Activated CD8-positive, alpha-beta memory T cell treated with anti-CD3 and anti-CD28 coated beads, Interleukin-2, amount 50 U/mL, for 48 hours (primary cell): ENCODE measurements at regions not wholly inside any gene's neighbourhood (a gene's known extent, or its start where the extent isn't known, plus 50 kb on each side); places are given as distances from the start of the nearest gene placed in this dataset.
"Not testable (repeated sequence)": the region's sequence is repeated elsewhere in the genome, so short reads cannot be mapped to it uniquely, and the experiment has no call there.

Experiments
- DNase-seq: peaks from one replicate; pipeline ENCODE4 v3.0.0-alpha.2; 2020

GRCh38 chr4:189126040-189126439 lies 814.6 kb upstream of the FRG1 start:
- DNase-seq, result no peak

GRCh38 chr4:189128341-189128740 lies 812.3 kb upstream of the FRG1 start:
- DNase-seq, result no peak

GRCh38 chr4:189129044-189129694 lies 811.5 kb upstream of the FRG1 start:
- DNase-seq, result no peak

GRCh38 chr4:189131118-189131517 lies 809.6 kb upstream of the FRG1 start:
- DNase-seq, result no peak

- DNase-seq, result no peak
These were observed 804.2 kb upstream of the FRG1 start for GRCh38 chr4:189136462-189136861.

- no peak for DNase-seq
These were observed 797.3 kb upstream of the FRG1 start for GRCh38 chr4:189143263-189143952.

GRCh38 chr4:189147005-189147929 lies 793.4 kb upstream of the FRG1 start:
- no peak for DNase-seq

- DNase-seq, result not testable (repeated sequence)
These were observed 785.6 kb upstream of the FRG1 start for GRCh38 chr4:189155083-189155482.

- DNase-seq, result no peak
These were observed 778.4 kb upstream of the FRG1 start for GRCh38 chr4:189162073-189162789.

GRCh38 chr4:189162888-189163287 lies 777.8 kb upstream of the FRG1 start:
- DNase-seq, result no peak

GRCh38 chr4:189176002-189176401 lies 764.7 kb upstream of the FRG1 start:
- no peak for DNase-seq

- DNase-seq, result no peak
These were observed 763.5 kb upstream of the FRG1 start for GRCh38 chr4:189177130-189177529.

- DNase-seq, result no peak
These were observed 762.4 kb upstream of the FRG1 start for GRCh38 chr4:189178125-189178746.

- no peak for DNase-seq
These were observed 754.8 kb upstream of the FRG1 start for GRCh38 chr4:189185810-189186432.

- DNase-seq, result no peak
These were observed 753.1 kb upstream of the FRG1 start for GRCh38 chr4:189187531-189188052.

- DNase-seq, result no peak
These were observed 742.0 kb upstream of the FRG1 start for GRCh38 chr4:189198624-189199023.

GRCh38 chr4:189200353-189200752 lies 740.3 kb upstream of the FRG1 start:
- DNase-seq, result no peak

GRCh38 chr4:189202182-189202868 lies 738.3 kb upstream of the FRG1 start:
- DNase-seq, result peak; percentile 61

- no peak for DNase-seq
These were observed 737.8 kb upstream of the FRG1 start for GRCh38 chr4:189202869-189203271.

- no peak for DNase-seq
These were observed 736.1 kb upstream of the FRG1 start for GRCh38 chr4:189204616-189205015.

- DNase-seq, result no peak
These were observed 733.7 kb upstream of the FRG1 start for GRCh38 chr4:189206953-189207352.
